Stimulated activated CD8-positive, alpha-beta memory T cell treated with anti-CD3 and anti-CD28 coated beads, Interleukin-7, amount 100 ng/mL, for 1 hour (primary cell): ENCODE measurements at regions not wholly inside any gene's neighbourhood (a gene's known extent, or its start where the extent isn't known, plus 50 kb on each side); places are given as distances from the start of the nearest gene placed in this dataset.
"Not testable (repeated sequence)": the region's sequence is repeated elsewhere in the genome, so short reads cannot be mapped to it uniquely, and the experiment has no call there.

Experiments
- DNase-seq, 2 donors: peaks; one replicate each; pipeline ENCODE4 v3.0.0-alpha.2; 2020; ENCODE audit warnings: low read depth in 2 of 2

DNA sequence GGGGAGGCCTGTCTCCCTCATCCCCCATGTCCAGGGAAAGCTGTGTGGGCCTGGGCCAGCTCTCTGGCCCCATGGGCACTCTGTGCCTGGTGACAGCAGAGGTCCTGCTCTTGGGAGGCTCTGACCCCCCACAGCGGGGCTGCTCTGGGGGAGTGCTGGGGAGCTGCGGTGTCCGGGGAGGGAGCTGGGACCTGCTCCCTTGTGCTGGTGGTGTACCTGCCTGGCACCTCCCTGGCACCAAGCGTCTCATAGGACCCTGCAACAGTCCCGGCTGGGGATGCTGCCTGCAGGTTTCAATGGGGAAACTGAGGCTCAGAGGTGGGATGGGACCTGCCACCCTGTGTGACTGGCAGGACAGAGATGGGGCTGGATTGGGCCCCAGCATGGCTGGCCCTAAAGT lies 111.3 kb downstream of the KIF26A start:
- DNase-seq, result no peak

DNA sequence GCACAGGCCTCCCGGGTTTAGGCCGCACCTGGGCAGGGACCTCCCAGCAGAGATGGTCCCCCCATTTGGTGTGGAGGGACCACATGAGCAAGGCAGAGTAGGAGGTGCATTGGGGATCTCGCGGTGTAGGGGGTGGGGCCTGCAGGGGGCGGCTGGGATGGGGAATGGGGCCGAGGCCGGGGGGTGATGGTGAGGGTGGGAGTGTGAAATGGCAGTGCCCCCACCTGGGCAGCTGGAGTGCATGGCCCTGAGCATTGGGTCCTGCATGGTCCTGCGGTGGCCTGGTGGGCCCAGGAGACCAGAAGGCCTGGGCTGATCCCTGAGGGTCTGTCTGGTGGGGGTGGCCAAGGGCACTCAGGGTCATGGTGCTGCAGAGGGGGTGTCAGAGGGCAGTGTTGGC lies 111.8 kb downstream of the KIF26A start:
- DNase-seq, result no peak

DNA sequence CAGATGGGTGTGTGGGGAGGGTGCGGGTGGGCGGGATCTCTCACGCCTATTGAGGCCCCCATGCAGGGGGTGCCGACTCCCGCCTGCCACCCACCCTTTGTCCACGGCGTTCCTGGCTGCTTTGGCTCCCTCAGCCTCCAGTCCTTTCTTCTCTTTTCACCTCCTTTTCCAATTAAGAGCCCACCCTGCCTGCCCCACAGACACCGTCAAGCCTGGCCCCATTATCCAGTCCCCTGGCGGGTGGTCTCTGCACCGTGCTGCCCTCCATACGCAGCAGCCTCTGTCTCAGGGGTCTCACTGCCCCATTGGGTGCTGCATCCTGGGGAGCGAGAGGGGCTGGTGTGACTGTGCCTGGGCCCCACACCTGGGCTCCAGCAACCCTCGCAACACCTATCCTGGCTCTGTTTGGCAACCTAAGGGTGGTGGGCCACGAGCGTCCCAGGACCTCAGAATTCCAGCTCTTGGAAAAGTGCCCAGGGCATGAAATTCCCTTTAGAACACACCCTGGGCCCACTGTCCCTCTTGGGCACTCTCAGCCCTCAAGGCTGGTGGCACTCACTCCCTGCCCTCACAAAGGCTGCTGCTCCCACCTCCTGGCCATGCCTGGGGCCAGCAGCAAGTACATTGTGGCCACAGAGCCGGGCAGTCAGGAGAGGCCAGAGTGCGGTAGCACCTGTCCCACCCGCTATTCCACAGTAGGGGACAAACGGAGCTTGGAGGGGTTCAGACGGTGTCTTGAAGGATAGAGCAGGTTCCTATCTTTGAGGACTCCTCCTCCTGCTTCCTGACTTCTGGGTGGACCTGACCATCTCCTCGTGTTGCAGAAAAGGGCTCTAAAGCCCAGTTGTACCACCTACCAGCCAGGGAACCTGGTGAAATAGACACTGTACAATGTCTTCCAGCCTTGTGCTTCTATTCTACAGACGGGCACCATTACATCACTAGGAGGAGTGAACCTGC lies 114.1 kb downstream of the KIF26A start:
- DNase-seq, result no peak

DNA sequence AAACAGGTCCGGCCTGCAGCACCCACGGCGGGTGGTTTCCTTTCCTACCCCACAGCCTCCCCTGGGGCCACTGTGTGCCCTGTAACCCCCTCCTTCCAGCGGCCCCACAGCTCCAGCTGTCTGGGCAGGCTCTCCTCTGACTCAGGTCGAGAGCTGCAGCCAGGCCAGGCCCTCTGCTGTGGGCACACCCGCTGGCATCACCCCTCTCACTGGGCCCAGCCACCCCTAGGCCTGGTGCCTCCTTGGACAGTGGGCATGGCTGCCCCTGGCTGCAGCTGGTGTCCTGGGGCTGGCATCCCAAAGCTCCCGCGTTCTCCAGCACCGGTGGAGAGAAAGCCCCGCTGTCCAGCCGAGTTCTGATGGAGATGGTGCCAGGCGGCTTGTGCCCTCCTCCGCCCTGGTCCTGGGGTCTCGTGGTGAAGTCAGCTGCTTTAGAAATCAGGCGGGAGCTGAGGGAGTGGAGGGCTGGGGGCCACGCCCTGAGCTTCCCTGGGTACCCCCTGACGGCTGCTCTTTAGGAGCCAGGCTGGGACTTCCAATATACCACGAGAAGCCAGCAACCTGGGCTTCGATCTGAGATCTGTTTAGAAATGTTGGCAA lies 114.9 kb downstream of the KIF26A start:
- DNase-seq, result no peak

DNA sequence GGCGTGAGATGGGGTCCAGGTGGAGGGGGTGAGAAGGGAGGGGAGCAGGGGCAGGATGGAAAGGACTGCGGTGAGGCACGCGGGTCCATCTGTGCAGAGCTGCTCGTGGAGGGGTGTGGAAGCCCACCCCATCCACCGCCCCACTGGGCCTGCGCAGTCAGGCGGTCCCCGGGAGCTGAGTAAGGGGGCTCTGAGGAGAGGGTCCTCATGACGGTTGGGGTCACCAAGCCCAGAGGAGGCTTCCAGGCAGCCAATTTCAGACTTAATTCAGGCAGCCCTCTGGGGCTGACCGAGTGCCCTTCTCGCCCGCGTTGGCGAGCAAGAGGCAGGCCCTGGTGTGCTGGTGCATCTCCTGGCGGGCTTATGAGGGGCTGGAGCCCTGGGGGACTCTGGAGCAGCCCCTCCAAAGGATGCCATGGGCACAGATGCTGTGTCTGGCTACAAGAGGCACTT lies 115.5 kb downstream of the KIF26A start:
- DNase-seq, result no peak

DNA sequence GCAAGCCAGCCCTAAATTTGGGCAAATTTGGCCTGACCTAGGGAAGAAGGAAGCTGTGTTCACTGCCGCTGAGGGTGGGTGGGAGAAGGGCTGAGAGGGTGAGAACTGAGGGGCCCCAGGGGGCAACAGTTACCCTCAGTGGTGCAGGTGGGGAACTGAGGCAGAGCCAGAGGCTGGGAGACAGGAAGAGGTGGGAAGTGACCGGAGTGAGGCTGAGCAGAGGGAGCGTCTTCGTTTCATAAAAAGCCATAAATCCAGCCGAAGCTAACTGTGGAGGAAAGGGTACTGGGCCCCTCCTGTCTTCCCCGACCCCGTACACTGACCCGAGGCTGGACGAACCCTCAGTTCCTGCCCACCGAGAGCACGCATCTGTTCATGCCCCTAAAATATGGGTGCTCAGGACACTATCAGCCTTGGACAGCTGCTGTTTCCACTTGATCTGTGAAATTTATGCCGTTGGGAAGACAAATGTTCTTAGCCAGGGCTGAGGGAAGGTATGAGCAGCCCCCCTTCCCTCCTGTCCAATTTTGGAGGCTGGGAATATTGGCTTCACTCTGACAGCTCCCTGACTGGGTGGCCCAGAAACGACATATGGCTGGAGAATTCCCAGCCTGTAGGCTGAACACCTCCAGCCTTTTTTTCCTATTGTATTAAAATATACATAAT lies 116.5 kb downstream of the KIF26A start:
- DNase-seq, result no peak

DNA sequence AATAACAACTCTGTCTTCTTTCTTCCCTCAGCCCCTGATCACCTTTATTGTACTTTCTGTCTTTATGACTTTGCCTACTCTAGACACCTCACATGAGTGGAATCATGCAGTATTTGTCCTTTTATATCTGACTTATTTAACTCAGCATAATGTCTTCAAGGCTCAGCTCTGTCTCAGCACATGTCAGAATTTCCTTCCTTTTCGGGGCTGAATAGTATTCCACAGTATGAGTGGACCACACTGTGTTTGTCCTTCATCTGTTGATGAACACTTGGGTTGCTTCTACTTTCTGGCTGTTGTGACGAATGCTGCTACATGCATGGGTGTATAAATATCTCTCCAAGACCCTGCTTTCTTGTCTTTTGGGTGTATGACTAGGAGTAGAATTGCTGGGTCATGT lies 117.6 kb downstream of the KIF26A start:
- no peak for DNase-seq

DNA sequence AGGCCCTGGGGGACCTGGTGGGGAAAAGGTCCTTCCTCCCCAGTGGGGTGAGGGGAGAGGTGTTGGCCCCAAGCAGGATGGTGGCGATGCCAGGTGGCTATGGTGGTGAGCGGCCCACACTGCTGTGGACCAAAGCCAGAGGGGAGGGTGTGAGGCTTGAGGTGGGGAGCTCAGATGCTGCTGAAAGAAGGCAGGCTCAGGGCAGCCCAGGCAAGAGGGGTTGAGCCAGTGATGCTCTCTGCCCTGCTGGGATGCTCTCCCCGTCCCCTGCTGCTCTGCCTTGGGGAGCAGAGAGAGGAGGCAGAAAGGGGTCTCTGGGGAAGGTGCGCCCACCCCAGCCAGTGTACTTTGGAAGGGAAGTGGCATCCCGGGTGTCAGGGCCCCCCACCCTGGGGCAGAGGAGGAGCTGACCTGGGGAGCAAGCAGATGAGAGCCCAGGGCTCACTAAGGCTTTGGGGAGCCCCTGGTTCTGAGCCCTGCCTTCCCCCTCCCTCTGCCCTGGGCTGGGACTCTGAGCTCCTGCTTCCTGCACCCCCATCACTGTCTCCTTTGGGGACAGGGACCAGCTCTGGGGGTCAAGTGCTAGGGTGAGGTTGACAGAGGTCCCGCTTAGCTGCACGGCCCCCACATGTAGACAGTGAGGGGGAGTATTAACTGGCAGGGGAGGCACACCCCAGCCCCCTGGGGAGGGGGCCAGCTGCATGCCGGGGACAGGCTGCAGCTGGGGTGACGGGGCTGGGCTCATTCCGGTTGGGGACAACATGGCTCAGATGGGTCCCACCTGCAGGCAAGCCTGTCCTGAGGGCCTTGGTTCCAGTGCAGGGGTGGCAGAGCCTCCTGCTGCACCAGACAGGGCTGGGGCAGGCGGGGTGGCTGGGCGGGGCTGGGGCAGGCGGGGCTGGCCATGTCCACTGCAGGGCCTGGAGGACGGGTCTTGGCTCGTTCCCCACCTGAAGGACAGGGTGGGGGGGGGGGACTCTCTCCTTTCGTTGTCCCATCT lies 124.4 kb downstream of the KIF26A start:
- DNase-seq, result no peak

DNA sequence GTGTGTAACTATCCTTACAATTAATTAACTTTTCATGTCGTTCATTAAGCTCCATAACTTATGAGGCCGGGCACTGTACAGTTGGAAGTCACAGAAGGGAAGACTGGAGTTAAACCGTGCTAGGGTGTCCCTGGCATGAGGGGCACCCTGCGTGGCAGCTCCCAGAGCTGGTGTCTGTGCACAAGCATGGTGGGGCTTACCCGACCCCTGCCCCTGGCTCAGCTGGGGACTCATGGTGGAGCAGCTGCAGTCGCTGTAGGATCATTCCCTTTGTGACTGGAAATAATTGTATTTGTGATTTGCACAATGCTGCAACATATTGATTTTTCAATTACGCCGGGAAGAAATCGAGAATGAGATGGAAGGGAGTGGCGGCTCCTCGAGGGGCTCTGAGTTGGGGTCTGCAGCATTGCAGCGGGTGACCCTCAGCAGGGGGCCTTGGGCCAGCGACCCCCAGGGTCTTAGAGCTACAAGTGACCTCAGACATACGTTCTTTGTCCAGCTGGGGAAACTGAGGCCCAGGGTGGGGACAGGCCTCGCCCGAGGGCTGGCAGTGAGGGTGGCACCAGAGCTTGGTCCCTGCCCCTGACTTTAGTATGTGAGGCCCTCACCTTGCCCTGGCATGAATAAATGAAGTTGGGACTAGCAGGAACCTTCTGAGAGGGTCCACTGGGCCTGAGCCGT lies 125.4 kb downstream of the KIF26A start:
- no peak for DNase-seq

DNA sequence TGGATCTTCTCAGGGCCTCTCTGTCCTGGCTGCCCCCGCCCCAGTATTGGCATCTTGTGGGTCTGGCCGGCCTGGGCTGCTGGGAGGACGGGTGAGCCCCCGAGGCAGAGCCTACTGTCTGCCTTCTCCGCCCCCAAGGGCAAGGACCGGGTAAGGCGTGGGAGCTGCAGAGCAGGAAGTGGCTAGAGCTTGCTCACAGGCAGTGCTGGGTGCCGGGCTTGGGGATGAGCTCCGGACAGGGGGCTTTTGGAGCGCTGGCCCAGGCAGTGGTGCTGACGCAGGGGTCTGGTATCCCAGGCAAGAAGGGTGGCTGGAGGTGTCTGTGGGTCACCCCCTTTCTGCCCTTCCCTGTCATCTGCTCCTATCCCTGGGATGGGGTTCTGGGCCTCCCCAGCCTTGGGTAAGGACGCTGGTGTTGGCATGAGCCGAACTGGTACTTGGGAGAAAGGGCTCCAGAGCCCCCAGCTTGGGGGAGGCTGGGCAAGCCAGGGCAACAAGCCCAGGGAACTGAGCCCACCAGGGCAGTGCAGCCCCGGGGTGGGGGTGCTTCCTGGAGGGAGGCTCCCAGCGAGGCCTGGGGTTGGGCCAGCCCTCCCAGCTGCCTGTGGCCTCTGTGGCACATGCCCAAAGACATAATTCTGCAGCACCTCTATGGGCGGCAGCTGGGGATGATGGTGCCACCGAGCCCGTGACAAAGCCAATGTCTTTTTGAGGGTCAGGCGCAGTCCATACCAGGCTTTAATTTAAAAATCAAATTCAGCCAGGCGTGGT lies 126.3 kb downstream of the KIF26A start:
- no peak for DNase-seq

DNA sequence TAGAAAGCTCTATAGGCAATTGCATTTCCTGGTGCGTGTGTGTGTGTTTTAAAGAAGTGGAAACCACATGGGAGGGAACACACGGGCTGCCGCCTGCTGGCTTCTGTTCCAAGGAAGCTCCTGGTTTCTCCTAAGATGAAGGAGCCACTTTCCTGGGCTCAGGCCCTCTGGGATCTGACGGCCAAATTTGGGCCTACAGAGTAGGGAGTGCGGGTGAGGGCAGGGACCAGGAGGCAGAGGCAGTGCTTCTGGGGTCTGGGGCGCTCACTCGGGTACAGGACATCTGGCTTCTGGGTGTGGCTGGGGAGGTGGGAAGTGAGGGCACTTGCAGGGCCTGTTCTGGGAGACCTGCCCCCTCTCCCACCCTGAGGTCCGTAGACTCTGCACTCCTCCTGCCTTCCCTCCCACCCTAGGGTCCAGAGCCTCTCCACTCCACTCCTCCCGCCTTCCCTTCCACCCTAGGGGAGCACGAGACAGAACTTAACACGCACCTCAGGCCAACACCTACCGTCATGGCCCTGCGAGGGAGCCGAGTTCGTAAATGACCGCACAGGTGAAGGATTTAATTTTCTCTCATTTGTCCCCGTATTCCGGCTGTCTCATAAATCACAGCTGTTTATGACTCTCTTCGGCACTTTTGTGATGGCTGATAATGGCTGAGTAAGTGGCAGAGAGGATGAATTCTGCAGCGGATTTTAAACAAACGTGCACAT lies 127.7 kb downstream of the KIF26A start:
- DNase-seq, result no peak

DNA sequence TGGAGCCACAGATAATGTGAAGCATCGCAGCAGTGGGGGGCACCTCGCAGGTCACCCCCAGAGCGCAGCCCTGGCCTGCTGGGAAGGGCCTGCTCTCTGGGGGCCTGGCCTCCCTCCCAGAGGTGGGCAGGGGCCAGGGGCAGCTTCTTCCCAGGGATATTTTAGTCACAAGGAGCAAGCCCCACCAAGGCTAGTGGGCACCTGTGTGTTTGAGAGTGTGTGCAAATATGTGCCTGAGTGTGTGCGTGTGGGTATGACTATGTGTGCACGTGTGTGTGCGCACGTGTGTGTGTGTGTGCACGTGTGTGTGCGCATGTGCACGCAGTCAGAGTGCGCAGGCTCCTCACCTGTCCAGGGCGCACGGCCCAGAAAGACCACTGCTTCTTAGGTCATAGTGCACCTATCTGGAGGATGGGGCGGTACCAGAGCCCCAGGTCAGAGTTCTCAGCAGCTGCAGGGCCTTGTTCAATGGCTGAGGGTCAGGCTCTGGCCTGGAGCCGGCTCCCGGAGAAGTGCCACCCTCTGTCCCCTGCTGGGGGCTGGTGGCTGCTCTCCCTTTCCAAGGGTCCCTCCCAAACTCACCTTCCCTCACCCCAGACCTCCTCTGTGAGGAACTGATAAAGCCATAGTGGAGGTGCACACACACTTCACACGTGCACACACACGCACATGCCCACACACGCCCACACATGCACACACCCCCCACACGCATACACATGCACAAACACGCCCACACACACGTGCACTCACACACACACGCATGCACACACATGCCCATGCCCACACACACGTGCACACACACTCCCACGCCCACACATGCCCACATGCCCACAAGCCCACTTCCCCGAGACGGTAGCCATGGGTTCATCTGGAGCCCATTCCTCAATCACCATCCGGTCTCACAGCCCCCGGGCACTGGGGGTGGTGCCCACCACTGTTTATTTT lies 128.5 kb downstream of the KIF26A start:
- DNase-seq, result no peak

DNA sequence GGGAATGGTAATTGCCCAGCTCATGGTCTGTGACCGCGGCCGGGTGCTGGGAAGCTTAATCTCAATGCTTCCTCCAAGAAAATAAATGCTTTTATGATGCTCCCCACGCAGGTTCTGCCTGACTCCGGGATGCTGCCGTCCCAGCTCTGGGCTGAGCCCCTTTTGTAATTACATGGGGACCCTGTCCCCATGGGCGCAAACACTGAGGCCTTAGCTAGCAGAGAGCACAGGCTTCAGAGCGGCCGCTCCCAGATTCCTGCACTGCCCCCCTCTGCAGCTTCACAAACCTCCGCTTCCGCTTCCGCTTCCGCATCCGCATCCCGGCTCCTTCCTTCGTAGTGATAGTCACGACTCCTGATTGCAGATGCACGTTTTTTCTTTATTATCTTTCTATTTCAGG lies 129.5 kb downstream of the KIF26A start:
- no peak for DNase-seq

DNA sequence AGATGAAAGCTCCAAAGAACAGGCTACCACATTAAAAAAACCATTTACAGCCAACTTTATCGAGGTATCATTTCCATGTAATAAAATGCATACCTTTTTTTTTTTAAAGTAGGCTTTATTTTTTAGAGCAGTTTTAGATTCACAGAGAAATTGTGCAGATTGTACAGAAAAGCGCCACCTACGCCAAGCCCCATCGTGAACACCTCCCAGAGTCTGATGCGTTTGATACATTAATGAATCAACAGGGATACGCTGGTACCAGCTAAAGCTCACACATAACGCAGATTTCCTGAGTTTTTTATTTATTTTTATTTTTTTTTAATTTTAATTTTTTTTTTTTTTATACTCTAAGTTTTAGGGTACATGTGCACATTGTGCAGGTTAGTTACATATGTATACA lies 129.9 kb downstream of the KIF26A start:
- no peak for DNase-seq

DNA sequence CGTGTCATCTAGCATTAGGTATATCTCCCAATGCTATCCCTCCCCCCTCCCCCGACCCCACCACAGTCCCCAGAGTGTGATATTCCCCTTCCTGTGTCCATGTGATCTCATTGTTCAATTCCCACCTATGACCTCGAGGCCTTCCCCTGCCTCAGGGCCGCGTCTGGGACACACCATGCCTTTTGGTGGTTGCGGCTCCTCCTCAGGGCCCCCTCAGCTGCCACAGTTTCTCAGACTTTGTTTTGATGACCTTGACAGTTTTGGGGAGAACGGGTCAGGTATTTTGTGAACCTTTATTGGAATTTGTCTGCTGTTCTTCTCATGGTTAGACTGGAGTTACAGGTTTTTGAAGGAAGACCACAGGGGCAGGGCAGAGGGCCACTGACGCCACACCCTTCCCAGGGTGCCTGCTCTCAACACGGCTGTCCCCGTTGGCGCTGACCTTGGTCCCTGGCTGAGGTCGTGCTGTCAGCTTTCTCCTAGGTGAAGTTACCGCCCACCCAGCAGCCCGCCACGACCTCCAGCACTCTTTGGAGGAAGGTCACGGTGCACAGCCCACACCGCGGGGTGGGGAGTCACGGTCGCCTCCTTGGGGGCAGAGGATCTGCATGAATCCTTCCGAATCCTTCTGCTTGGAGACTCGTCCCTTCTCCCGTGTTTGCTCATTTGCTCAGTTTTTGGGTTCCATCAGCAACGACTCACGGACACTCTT lies 130.5 kb downstream of the KIF26A start:
- no peak for DNase-seq

DNA sequence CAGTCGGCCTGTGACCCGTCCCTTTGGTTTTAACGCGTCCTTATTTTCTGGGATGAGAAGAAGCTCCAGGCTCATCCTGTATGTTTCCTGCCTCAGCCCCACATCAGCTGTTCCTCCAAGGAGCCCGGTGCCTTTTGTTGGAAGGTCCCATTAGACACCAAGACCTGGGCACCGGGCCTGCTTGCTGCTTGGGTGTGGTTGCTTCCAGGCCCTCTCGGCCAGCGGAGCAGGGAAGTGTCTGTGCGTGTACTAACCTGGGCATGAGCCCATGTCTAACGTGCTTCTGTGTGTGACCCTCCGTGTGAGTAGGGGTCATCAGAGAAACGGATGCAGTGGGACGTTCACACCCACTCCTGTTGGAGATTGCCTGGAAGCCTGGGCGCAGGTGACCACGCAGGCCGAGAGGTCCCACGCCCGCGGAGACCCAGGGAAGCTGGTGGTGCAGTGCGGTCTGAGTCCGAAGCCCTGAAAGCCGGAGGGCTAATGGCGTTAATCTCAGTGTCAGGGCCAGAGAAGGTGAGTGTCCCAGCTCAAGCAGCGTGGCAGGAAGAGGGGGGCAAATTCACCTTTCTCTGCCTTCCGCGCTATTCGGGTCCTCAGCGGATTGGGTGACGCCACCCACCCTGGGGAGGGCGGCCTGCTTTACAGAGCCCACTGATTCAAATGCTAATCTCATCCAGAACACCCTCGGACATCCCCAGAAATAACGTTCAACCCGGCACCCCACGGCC lies 131.3 kb downstream of the KIF26A start:
- DNase-seq, result not testable (repeated sequence)

DNA sequence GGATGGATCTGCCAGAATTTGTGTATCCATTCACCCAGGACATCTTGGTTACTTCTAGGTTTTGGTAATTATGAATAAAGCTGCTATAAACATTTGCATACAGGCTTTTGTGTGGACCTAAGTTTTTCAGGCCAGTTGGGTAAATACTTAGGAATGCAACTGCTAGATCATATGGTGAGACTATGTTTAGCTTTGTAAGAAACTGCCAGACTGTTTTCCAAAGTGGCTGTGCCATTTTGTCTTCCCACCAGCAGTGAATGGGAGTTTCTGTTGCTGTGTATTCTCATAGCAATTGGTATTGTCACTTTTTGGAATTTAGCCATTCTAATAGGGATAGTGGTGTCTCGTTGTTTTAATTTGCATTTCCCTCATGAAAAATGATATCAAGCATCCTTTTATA lies 133.0 kb downstream of the KIF26A start:
- no peak for DNase-seq
